Esophagus muscularis mucosa (tissue), 4 donors: ENCODE measurements at regions not wholly inside any gene's neighbourhood (a gene's known extent, or its start where the extent isn't known, plus 50 kb on each side); places are given as distances from the start of the nearest gene placed in this dataset.

Experiments
- DNase-seq: peaks from one replicate; pipeline ENCODE4 v3.0.0-alpha.2; 2017; ENCODE audit errors: extremely low spot score
- H3K27ac ChIP-seq, 4 donors: fragments of 200-600 bp; sonication (generic); replicated peaks in 1 of 4; 1 replicate in 3 of 4; 2 replicates in 1 of 4; pipeline ENCODE4 v1.5.1; 2016 to 2019; ENCODE audit warnings: mild to moderate bottlenecking in 1 of 4
- H3K27me3 ChIP-seq, 4 donors: fragments of 200-600 bp; sonication (generic); one replicate each; pipeline versions ENCODE4 v1.5.1 to v1.6.0; 2016 to 2019
- H3K36me3 ChIP-seq, 4 donors: fragments of 200-600 bp; sonication (generic); one replicate each; pipeline ENCODE4 v1.5.1; 2016 to 2019
- H3K4me1 ChIP-seq, 4 donors: fragments of 200-600 bp; sonication (generic); one replicate each; pipeline ENCODE4 v1.5.1; 2016 to 2019
- H3K4me3 ChIP-seq, 4 donors: fragments of 200-600 bp; sonication (generic); 1 replicate in 2 of 4; 2 replicates in 2 of 4; pipeline ENCODE4 v1.5.1; 2016 to 2019; ENCODE audit warnings: mild to moderate bottlenecking in 4 of 4, moderate library complexity in 1 of 4
- H3K9me3 ChIP-seq, 4 donors: fragments of 200-600 bp; sonication (generic); 1 replicate in 3 of 4; 2 replicates in 1 of 4; pipeline ENCODE4 v1.5.1; 2016 to 2019
- CTCF ChIP-seq, 3 experiments: fragments of 200-600 bp in 2 of 3; fragments of 450-650 bp in 1 of 3; sonication (generic) in 2 of 3; IDR thresholded peaks; one replicate each; pipeline ENCODE4 v1.5.1; 2017 to 2019; ENCODE audit warnings: antibody characterized with exemption in 3 of 3, mild to moderate bottlenecking in 2 of 3, moderate library complexity in 1 of 3
- EP300 ChIP-seq: sonication (generic); formaldehyde crosslinking; IDR thresholded peaks from one replicate; pipeline ENCODE4 v1.6.1; 2017; ENCODE audit warnings: antibody characterized with exemption
- POLR2A ChIP-seq: fragments of 450-650 bp; IDR thresholded peaks from one replicate; pipeline ENCODE4 v1.6.1; 2017; ENCODE audit warnings: antibody characterized with exemption, moderate library complexity, mild to moderate bottlenecking, low read depth
- POLR2AphosphoS5 ChIP-seq, 2 donors: sonication (generic); formaldehyde crosslinking; IDR thresholded peaks; one replicate each; pipeline ENCODE4 v1.6.1; 2017; ENCODE audit warnings: antibody characterized with exemption in 2 of 2
- WGBS: methylation state at CpG from one replicate; pipeline ENCODE4 v1.1.5; 2018; 5-methylcytosine and 5-hydroxymethylcytosine counted together
- intact Hi-C: fragments of 100-400 bp; cut with DNase I; formaldehyde crosslinking; loops from one replicate; pipeline ENCODE4 v1.15.1; 2023

DNA sequence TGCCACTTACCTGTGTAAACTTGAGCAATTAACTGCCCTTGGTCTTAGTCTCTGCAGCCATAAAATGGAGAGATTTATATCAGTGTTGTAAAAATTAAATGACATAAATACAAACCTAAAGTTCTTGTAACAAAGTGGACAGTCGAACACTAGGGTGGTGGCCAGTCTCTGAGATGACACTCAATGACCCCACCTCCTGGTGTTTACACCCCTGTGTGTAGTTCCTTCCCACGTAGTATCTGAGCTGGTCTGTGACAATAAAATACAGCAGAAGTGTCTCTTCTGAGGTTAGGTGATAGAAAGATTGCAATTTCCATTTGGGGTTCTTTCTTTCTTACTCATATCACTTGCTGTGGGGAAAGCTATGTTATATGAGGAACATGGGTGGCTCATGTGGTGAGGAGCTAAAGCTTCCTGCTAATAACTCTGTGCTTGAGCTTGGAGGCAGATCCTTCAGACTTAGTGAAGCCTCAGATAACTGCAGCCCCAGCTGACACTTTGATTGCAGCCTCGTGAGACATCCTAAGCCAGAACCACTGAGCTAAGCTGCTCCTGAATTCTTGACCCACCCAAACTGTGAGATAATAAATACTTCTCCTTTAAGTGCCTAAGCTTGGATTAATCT, 173.4 kb upstream of the CHD1 start:
- Histone ChIP-seq H3K27me3 (peaks cover 0 to 8% (median 0%) of the 10 kb centered on the region in 4 donors), H3K27ac (no peak overlapping the region), H3K9me3 (no peaks in the 10 kb centered on the region), H3K36me3 (no peaks in the 10 kb centered on the region), H3K4me1 (peaks cover 5 to 11% (median 7%) of the 10 kb centered on the region in 4 donors), H3K4me3 (no peak overlapping the region)
- WGBS: 74% methylated on average over 3 of the region's 3 CpGs
- intact Hi-C loops: no loop called here
- no peak for DNase-seq
- no peak for TF ChIP-seq EP300
- no peak for TF ChIP-seq POLR2AphosphoS5 (IDR thresholded peaks at IDR 0.05)
- no peak for TF ChIP-seq POLR2A
- TF ChIP-seq CTCF (IDR thresholded peaks at IDR 0.05): no peak

GRCh38 chr5:99099691-99100090, 170.9 kb upstream of the CHD1 start:
- no peaks in the 10 kb centered on the region for H3K9me3 ChIP-seq
- H3K4me1 ChIP-seq: peaks cover 0 to 2% (median 1%) of the 10 kb centered on the region in 4 donors
- no peak overlapping the region for H3K27ac ChIP-seq
- no peak overlapping the region for H3K4me3 ChIP-seq
- H3K36me3 ChIP-seq: no peaks in the 10 kb centered on the region
- intact Hi-C loops: no loop called here
- H3K27me3 ChIP-seq: peaks cover 0 to 8% (median 0%) of the 10 kb centered on the region in 4 donors
- DNase-seq: no peak
- no peak for TF ChIP-seq POLR2A
- TF ChIP-seq EP300: no peak
- no peak for TF ChIP-seq POLR2AphosphoS5 (IDR thresholded peaks at IDR 0.05)
- TF ChIP-seq CTCF (IDR thresholded peaks at IDR 0.05): no peak

- intact Hi-C loops: no loop called here
- 91% methylated on average over 2 of the region's 2 CpGs for WGBS
- H3K4me3 ChIP-seq: no peak overlapping the region
- no peak for DNase-seq
- TF ChIP-seq POLR2AphosphoS5 (IDR thresholded peaks at IDR 0.05) (no peak), EP300 (no peak), CTCF (IDR thresholded peaks at IDR 0.05) (no peak), POLR2A (no peak)
- H3K36me3 ChIP-seq: no peaks in the 10 kb centered on the region
- H3K27me3 ChIP-seq: no peaks in the 10 kb centered on the region
- H3K9me3 ChIP-seq: peaks cover 0 to 6% (median 3%) of the 10 kb centered on the region in 4 donors
- H3K27ac ChIP-seq: no peak overlapping the region
- H3K4me1 ChIP-seq: no peaks in the 10 kb centered on the region
Measured at GRCh38 chr5:99089822-99090549, 161.2 kb upstream of the CHD1 start.

- H3K9me3 ChIP-seq: peaks cover 0 to 6% (median 3%) of the 10 kb centered on the region in 4 donors
- H3K27me3 ChIP-seq: no peaks in the 10 kb centered on the region
- 94% methylated on average over 3 of the region's 3 CpGs for WGBS
- H3K4me3 ChIP-seq: no peak overlapping the region
- DNase-seq: no peak
- no peak overlapping the region for H3K27ac ChIP-seq
- TF ChIP-seq POLR2AphosphoS5 (IDR thresholded peaks at IDR 0.05) (no peak), CTCF (IDR thresholded peaks at IDR 0.05) (no peak), EP300 (no peak), POLR2A (no peak)
- no peaks in the 10 kb centered on the region for H3K4me1 ChIP-seq
- intact Hi-C loops: no loop called here
- no peaks in the 10 kb centered on the region for H3K36me3 ChIP-seq
Measured at GRCh38 chr5:99088309-99088708, 159.5 kb upstream of the CHD1 start.
